CD4-positive, alpha-beta T cell treated with Interleukin-1 beta for 1 hour (primary cell): ENCODE measurements at regions not wholly inside any gene's neighbourhood (a gene's known extent, or its start where the extent isn't known, plus 50 kb on each side); places are given as distances from the start of the nearest gene placed in this dataset.

Source experiments
- DNase-seq, 2 donors: peaks; one replicate each; pipeline ENCODE4 v3.0.0-alpha.2; 2020 to 2022

- DNase-seq, result no peak
Observed at GRCh38 chr15:47395076-47395475, 322.2 kb upstream of the SEMA6D start.

- no peak for DNase-seq
Observed at GRCh38 chr15:47397655-47398054, 319.6 kb upstream of the SEMA6D start.

- no peak for DNase-seq
Observed at GRCh38 chr15:47398132-47398531, 319.2 kb upstream of the SEMA6D start.

- DNase-seq, result no peak
Observed at GRCh38 chr15:47398594-47398993, 318.7 kb upstream of the SEMA6D start.

GRCh38 chr15:47399100-47399499, 318.2 kb upstream of the SEMA6D start:
- no peak for DNase-seq

- no peak for DNase-seq
Observed at GRCh38 chr15:47400603-47401002, 316.7 kb upstream of the SEMA6D start.

GRCh38 chr15:47401427-47401826, 315.9 kb upstream of the SEMA6D start:
- no peak for DNase-seq

GRCh38 chr15:47402829-47403228, 314.5 kb upstream of the SEMA6D start:
- no peak for DNase-seq

- DNase-seq, result no peak
Observed at GRCh38 chr15:47404877-47405276, 312.4 kb upstream of the SEMA6D start.

- DNase-seq, result no peak
Observed at GRCh38 chr15:47405365-47406162, 311.7 kb upstream of the SEMA6D start.

GRCh38 chr15:47407692-47408091, 309.6 kb upstream of the SEMA6D start:
- no peak for DNase-seq

- no peak for DNase-seq
Observed at GRCh38 chr15:47409038-47409437, 308.3 kb upstream of the SEMA6D start.

GRCh38 chr15:47409600-47409999, 307.7 kb upstream of the SEMA6D start:
- DNase-seq, result no peak

- no peak for DNase-seq
Observed at GRCh38 chr15:47410247-47410646, 307.1 kb upstream of the SEMA6D start.

GRCh38 chr15:47411733-47412132, 305.6 kb upstream of the SEMA6D start:
- no peak for DNase-seq

GRCh38 chr15:47412136-47412535, 305.2 kb upstream of the SEMA6D start:
- no peak for DNase-seq

GRCh38 chr15:47412802-47413201, 304.5 kb upstream of the SEMA6D start:
- no peak for DNase-seq

GRCh38 chr15:47414207-47414606, 303.1 kb upstream of the SEMA6D start:
- no peak for DNase-seq

- no peak for DNase-seq
Observed at GRCh38 chr15:47415539-47415971, 301.8 kb upstream of the SEMA6D start.

- DNase-seq, result no peak
Observed at GRCh38 chr15:47422881-47423665, 294.2 kb upstream of the SEMA6D start.

- DNase-seq, result no peak
Observed at GRCh38 chr15:47427463-47427862, 289.8 kb upstream of the SEMA6D start.

- DNase-seq, result no peak
Observed at GRCh38 chr15:47429376-47429775, 287.9 kb upstream of the SEMA6D start.

- no peak for DNase-seq
Observed at GRCh38 chr15:47431501-47431900, 285.8 kb upstream of the SEMA6D start.

- DNase-seq, result no peak
Observed at GRCh38 chr15:47432826-47433225, 284.5 kb upstream of the SEMA6D start.
